HG02885 (cell line): ENCODE measurements at regions not wholly inside any gene's neighbourhood (a gene's known extent, or its start where the extent isn't known, plus 50 kb on each side); places are given as distances from the start of the nearest gene placed in this dataset.

Experiments
- ATAC-seq: cut with Tn5 transposase; IDR thresholded peaks from one replicate; pipeline ENCODE4 v1.9.1; 2021; ENCODE audit warnings: mild to moderate bottlenecking; ENCODE audit not compliant: unreplicated experiment, poor library complexity

DNA sequence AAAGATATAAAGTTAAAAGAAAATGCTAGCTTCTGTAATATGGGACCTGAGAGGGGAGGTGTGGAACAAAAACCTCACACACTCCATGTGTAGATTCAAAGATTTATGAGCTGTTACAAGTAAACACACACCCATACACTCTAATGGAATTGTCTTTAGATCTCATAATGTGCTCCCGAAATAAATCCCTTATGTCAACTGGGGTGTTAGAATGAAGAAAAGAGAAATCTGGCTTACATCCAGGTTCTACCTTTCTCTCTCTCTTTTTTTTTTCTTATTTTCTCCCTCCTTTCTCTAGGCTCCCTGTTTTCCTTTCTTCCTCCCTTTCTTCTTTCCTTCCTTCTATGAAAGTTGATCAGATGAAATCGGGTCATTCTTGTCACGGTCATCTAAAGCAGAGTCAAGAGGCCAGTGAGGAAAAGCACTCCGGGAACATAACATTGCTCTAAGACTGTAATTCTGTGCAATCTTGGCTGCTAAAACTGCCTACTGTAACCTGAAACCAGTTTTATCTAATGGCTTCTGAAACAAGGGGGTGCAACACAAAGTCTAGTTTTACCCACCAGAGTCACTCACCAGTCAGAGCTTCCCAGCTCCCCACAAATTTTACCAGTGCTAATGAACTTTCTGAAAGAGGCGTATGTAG is 68.3 kb upstream of the BTBD3 start:
- ATAC-seq: no peak

DNA sequence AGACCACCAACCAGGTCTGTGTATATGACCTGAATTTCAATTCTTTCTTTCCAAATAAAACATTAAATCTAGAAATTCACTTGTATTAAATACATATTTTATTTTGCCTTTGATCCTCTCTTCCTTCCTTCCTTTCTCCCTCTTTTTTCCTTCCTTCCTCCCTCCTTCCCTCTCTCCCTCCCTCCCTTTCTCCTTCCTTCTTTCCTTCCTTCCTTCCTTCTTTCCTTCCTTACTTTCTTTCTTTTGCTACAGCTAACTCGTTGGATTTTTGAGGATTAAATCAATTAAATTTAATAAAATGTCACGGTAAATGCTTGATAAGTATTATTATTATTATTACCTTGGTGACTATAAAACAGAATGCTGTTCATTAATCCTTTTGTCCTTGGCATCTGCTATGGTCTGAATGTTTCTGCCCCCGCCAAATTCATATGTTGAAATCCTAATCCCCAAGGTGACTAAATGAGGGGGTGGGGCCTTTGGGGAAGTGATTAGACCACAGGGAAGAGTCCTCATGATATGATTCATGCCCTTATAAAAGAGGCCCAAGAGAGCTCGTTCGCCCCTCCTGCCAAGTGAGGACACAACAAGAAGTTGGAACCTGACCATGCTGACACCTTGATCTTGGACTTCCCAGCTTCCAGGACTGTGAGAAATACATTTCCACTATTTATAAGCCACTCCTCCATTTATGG is 67.6 kb upstream of the BTBD3 start:
- ATAC-seq: no peak

- ATAC-seq: no peak
These were observed 66.8 kb upstream of the BTBD3 start for GRCh38 chr20:11850901-11851300.

DNA sequence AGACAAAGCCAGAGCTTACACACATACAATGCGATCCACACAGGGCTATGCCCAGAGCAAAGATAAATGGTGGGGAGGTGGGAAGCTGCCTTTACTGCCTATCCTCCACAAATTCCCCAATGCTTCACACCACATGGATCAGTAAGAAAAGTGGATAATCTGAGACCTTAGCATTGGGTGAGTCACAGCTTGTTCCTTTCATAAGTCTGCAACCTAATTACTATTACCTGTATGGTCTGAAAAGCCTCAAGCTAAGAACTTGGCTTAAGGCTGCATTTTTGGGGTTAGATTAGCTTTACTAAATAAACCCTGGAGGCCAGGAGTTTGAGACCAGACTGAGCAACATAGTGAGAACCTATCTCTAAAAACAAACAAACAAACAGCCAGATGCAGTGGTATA is 66.0 kb upstream of the BTBD3 start:
- ATAC-seq: no peak

DNA sequence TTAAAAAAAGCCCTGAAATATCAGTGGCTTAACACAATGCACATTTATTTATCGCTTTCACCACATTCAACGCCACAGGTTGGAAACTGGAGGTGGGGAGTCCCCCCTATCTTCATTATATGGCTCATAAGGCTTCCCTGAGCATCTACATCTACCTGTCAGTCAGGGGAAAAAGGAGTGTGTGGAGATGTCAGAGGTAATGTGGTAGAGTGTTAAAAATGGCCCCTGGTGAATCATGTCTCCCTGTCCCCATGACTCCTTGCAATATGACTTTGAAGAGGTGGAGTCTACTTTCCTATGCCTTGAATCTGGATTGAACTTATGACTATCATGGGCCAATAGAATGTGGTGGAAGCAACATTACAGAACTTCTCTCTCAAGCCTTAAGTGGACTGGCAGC is 65.5 kb upstream of the BTBD3 start:
- no peak for ATAC-seq

DNA sequence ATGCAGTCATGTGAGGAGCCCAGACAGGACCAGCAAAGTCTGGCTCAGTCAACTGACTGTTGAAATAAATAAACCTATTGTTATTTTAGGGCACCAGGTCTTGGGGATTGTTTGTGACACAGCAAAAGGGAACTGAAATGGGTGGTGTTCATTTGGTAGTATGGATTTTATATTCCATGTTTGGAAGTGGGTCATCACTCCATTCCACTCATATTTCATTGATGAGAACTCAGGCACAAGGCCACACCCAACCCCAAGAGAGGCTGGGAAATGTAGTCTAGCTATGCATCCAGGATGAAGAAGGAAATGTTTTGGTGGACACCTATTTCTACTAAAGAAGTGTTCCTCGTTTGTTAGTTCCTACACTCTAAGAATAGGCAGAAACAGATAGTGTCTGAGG is 64.9 kb upstream of the BTBD3 start:
- ATAC-seq: no peak

GRCh38 chr20:11853359-11853758 is 64.3 kb upstream of the BTBD3 start:
- ATAC-seq: no peak

- ATAC-seq: no peak
These were observed 56.2 kb upstream of the BTBD3 start for GRCh38 chr20:11861479-11861878.

- no peak for ATAC-seq
These were observed 50.3 kb upstream of the BTBD3 start for GRCh38 chr20:11867291-11867919.
